ENCODE measurements at regions not wholly inside any gene's neighbourhood (a gene's known extent, or its start where the extent isn't known, plus 50 kb on each side); places are given as distances from the start of the nearest gene placed in this dataset.

DNA sequence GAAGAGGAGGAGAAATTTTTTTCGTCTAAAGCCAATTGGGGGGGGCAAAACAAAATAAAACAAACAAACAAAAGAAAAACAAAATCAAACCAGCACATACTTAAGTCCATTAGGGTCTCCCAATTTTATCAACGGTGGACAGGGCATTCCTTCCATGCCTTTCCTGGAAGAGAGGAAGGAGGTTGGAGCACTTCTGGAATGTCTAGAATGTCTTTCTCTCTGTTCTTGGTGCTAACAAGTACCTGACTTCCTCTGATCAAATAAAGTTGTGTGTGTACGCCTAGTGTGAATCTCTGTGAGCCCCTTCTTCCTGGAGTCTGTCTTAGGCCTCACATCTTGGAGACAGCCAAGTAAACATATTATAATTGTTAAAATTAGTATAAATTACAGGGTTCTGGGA, 399.0 kb upstream of the LRRTM1 start:
- Histone ChIP-seq H3K27ac (ENCODE audit: low read depth in 2 of 2, low read length in 1 of 2) (no peak overlapping the region), H3K27me3 (ENCODE audit: control insufficient read depth in 1 of 2, insufficient read depth in 2 of 2, low read length in 2 of 2) (no peaks in the 10 kb centered on the region), H3K9me3 (ENCODE audit: control insufficient read depth in 2 of 2, insufficient read depth in 1 of 2, low read depth in 1 of 2, low read length in 1 of 2) (peaks cover 0 to 3% of the 10 kb centered on the region in 2 donors), H3K4me3 (ENCODE audit: low read depth in 1 of 2, low read length in 2 of 2) (no peak overlapping the region), H3K4me1 (ENCODE audit: control insufficient read depth in 2 of 2, insufficient read depth in 2 of 2, low read length in 1 of 2) (no peaks in the 10 kb centered on the region), H3K36me3 (ENCODE audit: control insufficient read depth in 2 of 2, insufficient read depth in 2 of 2, low read length in 1 of 2) (no peaks in the 10 kb centered on the region)
- WGBS, 2 donors: 52 to 54% methylated on average over 3 of the region's 3 CpGs

DNA sequence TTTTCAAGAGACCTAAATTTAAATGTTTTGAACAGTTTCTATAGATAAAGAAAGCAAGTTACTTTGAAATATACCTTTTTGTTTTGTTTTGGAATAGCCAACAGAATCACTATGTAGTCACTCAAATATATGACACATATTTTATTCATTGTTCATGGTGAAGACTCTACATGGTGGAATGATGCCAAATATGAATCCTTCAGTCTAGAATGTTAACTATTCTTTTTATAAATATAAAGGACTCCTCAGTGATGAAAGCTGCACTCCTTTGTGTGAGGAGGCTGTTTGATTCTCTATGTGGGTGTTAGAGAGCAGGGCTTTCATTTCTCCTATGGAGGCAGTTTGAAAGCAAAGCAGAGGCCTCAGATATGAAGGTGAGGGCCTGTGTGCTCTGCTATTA, 396.4 kb upstream of the LRRTM1 start:
- Histone ChIP-seq H3K36me3 (ENCODE audit: control insufficient read depth in 2 of 2, insufficient read depth in 2 of 2, low read length in 1 of 2) (no peaks in the 10 kb centered on the region), H3K4me1 (ENCODE audit: control insufficient read depth in 2 of 2, insufficient read depth in 2 of 2, low read length in 1 of 2) (no peaks in the 10 kb centered on the region), H3K9me3 (ENCODE audit: control insufficient read depth in 2 of 2, insufficient read depth in 1 of 2, low read depth in 1 of 2, low read length in 1 of 2) (peaks cover 0 to 3% of the 10 kb centered on the region in 2 donors), H3K27me3 (ENCODE audit: control insufficient read depth in 1 of 2, insufficient read depth in 2 of 2, low read length in 2 of 2) (no peaks in the 10 kb centered on the region), H3K27ac (ENCODE audit: low read depth in 2 of 2, low read length in 1 of 2) (no peak overlapping the region), H3K4me3 (ENCODE audit: low read depth in 1 of 2, low read length in 2 of 2) (no peak overlapping the region)

Measured in esophagus (tissue), 2 donors.